Thyroid gland (tissue), 4 donors: ENCODE measurements at regions not wholly inside any gene's neighbourhood (a gene's known extent, or its start where the extent isn't known, plus 50 kb on each side); places are given as distances from the start of the nearest gene placed in this dataset.
A peak's percentile ranks its signal among the peaks of the same experiment; 100 is the strongest.

Experiments
- POLR2A ChIP-seq, 2 donors: fragments of 450-650 bp; IDR thresholded peaks; one replicate each; pipeline ENCODE4 v1.6.1; 2017; ENCODE audit warnings: antibody characterized with exemption in 2 of 2, mild to moderate bottlenecking in 2 of 2, moderate library complexity in 1 of 2
- TF ChIP-seq, protein P1 (sequence below), 6 experiments: fragments of 200-600 bp in 3 of 6; fragments of 450-650 bp in 3 of 6; sonication (generic) in 3 of 6; IDR thresholded peaks; one replicate each; pipeline ENCODE4 v1.5.1; 2016 to 2019; ENCODE audit warnings: antibody characterized with exemption in 6 of 6, mild to moderate bottlenecking in 2 of 6, inconsistent platforms in 1 of 6, moderate library complexity in 1 of 6

DNA sequence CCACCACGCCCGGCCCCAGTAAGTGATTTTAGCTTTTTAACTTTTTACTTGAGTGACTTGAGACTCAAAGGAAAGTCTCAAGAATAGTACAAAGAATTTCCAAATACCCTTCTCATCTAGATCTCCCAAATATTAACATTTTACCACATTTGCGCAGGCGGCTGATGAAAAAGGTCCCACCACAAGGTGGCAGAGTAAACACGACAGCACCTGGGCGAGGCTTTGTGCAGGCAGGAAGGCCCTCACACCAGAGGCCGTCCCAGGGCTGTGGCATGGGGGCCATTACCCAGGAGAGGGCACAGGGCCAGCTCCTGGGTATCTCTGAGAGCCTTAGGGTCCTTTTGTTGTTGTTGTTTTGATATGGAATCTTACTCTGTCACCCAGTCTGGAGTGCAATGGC lies 50.0 kb upstream of the WIPI2 start:
- no peak for TF ChIP-seq POLR2A (IDR thresholded peaks at IDR 0.05)
- TF ChIP-seq, protein P1, sequence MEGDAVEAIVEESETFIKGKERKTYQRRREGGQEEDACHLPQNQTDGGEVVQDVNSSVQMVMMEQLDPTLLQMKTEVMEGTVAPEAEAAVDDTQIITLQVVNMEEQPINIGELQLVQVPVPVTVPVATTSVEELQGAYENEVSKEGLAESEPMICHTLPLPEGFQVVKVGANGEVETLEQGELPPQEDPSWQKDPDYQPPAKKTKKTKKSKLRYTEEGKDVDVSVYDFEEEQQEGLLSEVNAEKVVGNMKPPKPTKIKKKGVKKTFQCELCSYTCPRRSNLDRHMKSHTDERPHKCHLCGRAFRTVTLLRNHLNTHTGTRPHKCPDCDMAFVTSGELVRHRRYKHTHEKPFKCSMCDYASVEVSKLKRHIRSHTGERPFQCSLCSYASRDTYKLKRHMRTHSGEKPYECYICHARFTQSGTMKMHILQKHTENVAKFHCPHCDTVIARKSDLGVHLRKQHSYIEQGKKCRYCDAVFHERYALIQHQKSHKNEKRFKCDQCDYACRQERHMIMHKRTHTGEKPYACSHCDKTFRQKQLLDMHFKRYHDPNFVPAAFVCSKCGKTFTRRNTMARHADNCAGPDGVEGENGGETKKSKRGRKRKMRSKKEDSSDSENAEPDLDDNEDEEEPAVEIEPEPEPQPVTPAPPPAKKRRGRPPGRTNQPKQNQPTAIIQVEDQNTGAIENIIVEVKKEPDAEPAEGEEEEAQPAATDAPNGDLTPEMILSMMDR (IDR thresholded peaks at IDR 0.05): peak in 4 of 6 experiments; percentile 18 to 38 (median 29)
